ENCODE measurements at regions not wholly inside any gene's neighbourhood (a gene's known extent, or its start where the extent isn't known, plus 50 kb on each side); places are given as distances from the start of the nearest gene placed in this dataset.

DNA sequence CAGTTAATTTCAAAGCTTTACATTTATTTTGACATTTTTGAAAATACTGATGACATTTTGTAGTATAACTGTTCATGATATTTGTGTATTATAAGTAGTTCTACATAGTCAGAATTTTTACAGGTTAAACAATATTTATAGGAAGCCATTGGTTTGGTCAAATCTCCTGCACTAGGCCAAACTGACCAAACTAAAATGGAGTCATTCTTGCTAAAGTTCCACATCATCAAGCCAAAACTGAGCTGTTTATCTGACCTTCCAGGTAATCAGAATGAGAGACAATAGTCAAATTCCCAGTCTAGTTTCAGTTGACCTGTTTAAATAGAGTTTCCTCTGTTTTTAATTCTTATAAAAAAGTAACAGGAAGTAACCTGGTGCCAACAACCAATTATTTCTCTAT lies 253.3 kb upstream of the RGS18 start:
- no peaks in the 10 kb centered on the region for H3K79me2 ChIP-seq (ENCODE audit: insufficient read depth, low read depth, low read length)
- no peak overlapping the region for H3K4me3 ChIP-seq (ENCODE audit: low read depth, low read length, poor library complexity, severe bottlenecking)
- ChIA-PET CTCF (ENCODE audit: unreplicated experiment) (no interaction called here), POLR2A (interaction anchor here (0.7 kb wide), 1 partner anchor 251 kb away, joined by 3 read pairs; no protein-coding TSS in a partner anchor)
- no peak overlapping the region for H2AFZ ChIP-seq (ENCODE audit: low read length)
- H3K27ac ChIP-seq (ENCODE audit: low read depth, low read length, poor library complexity, severe bottlenecking): no peak overlapping the region
- no peak overlapping the region for H3K4me2 ChIP-seq (ENCODE audit: low read length)
- no peaks in the 10 kb centered on the region for H4K20me1 ChIP-seq (ENCODE audit: insufficient read depth, low read length)
- no peak for DNase-seq (ENCODE audit: low spot score)
- no peaks in the 10 kb centered on the region for H3K36me3 ChIP-seq (ENCODE audit: insufficient read depth, low read length)
- H3K4me1 ChIP-seq (ENCODE audit: insufficient read depth, low read length, poor library complexity, severe bottlenecking): no peaks in the 10 kb centered on the region
- BruUV-seq (replicated peaks): no TSS peak
- TF ChIP-seq, protein P1, sequence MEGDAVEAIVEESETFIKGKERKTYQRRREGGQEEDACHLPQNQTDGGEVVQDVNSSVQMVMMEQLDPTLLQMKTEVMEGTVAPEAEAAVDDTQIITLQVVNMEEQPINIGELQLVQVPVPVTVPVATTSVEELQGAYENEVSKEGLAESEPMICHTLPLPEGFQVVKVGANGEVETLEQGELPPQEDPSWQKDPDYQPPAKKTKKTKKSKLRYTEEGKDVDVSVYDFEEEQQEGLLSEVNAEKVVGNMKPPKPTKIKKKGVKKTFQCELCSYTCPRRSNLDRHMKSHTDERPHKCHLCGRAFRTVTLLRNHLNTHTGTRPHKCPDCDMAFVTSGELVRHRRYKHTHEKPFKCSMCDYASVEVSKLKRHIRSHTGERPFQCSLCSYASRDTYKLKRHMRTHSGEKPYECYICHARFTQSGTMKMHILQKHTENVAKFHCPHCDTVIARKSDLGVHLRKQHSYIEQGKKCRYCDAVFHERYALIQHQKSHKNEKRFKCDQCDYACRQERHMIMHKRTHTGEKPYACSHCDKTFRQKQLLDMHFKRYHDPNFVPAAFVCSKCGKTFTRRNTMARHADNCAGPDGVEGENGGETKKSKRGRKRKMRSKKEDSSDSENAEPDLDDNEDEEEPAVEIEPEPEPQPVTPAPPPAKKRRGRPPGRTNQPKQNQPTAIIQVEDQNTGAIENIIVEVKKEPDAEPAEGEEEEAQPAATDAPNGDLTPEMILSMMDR (conservative IDR thresholded peaks at IDR 0.05; ENCODE audit: low read length): no peak
- TF ChIP-seq EZH2phosphoT487 (IDR thresholded peaks at IDR 0.05; ENCODE audit: borderline replicate concordance, low read depth, low read length): no peak
- intact Hi-C loops (cut with micrococcal nuclease; ENCODE audit: unreplicated experiment): no loop called here
- H3K9me2 ChIP-seq (ENCODE audit: insufficient read depth, low read length): no peaks in the 10 kb centered on the region
- H3K9me3 ChIP-seq (ENCODE audit: low read length): no peaks in the 10 kb centered on the region

DNA sequence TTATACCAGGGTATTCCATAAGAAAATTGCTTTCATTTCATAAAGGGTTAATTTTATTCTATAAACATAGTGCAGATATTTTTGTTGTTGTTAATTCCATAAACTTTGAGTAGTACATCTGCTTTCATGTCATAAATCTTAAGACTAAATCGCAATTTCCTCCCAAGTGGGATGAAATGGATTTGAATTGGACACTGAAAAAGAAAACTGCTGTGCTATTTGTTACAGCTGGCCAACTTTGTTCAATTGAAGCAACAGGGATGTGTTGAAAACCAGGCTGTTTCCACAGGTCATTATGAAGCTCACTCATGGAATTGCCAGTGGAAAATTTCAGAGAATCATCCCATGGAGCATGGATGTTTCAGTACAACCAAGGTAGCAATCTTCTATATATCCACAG lies 252.5 kb upstream of the RGS18 start:
- DNase-seq (ENCODE audit: low spot score): no peak
- Histone ChIP-seq H3K9me3 (ENCODE audit: low read length) (no peaks in the 10 kb centered on the region), H4K20me1 (ENCODE audit: insufficient read depth, low read length) (no peaks in the 10 kb centered on the region), H3K4me3 (ENCODE audit: low read depth, low read length, poor library complexity, severe bottlenecking) (no peak overlapping the region), H3K9me2 (ENCODE audit: insufficient read depth, low read length) (no peaks in the 10 kb centered on the region), H3K79me2 (ENCODE audit: insufficient read depth, low read depth, low read length) (no peaks in the 10 kb centered on the region), H3K36me3 (ENCODE audit: insufficient read depth, low read length) (no peaks in the 10 kb centered on the region), H3K27ac (ENCODE audit: low read depth, low read length, poor library complexity, severe bottlenecking) (no peak overlapping the region), H3K4me2 (ENCODE audit: low read length) (no peak overlapping the region), H2AFZ (ENCODE audit: low read length) (no peak overlapping the region), H3K4me1 (ENCODE audit: insufficient read depth, low read length, poor library complexity, severe bottlenecking) (no peaks in the 10 kb centered on the region)
- no TSS peak for BruUV-seq (replicated peaks)
- intact Hi-C loops (cut with micrococcal nuclease; ENCODE audit: unreplicated experiment): no loop called here
- TF ChIP-seq EZH2phosphoT487 (IDR thresholded peaks at IDR 0.05; ENCODE audit: borderline replicate concordance, low read depth, low read length): no peak
- TF ChIP-seq, protein P1 (conservative IDR thresholded peaks at IDR 0.05; ENCODE audit: low read length): no peak
- CTCF ChIA-PET (ENCODE audit: unreplicated experiment): no interaction called here
- POLR2A ChIA-PET: interaction anchor here (0.7 kb wide), 1 partner anchor 252 kb away, joined by 3 read pairs; no protein-coding TSS in a partner anchor

DNA sequence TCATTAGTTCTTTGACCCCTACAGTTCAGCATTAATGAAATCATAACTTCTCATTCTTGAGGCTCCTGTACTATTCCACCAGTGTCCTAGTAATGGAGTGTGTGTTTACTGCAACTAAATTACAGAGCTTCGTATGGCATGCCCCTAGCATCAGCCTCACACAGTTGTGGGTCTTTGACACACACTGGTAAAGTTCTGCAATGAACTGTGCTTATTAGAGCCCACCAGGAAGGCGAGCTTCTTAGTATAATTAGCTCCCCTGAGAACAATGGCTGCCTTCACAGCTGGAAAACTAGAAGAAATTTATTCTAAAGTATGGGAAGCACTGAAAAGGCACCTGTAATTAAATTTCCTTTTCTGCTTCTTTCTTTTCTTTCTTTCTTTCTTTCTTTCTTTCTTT lies 251.1 kb upstream of the RGS18 start:
- Histone ChIP-seq H4K20me1 (ENCODE audit: insufficient read depth, low read length) (no peaks in the 10 kb centered on the region), H3K9me3 (ENCODE audit: low read length) (no peaks in the 10 kb centered on the region), H3K27ac (ENCODE audit: low read depth, low read length, poor library complexity, severe bottlenecking) (no peak overlapping the region), H2AFZ (ENCODE audit: low read length) (no peak overlapping the region), H3K4me2 (ENCODE audit: low read length) (no peak overlapping the region), H3K9me2 (ENCODE audit: insufficient read depth, low read length) (no peaks in the 10 kb centered on the region), H3K4me1 (ENCODE audit: insufficient read depth, low read length, poor library complexity, severe bottlenecking) (no peaks in the 10 kb centered on the region), H3K79me2 (ENCODE audit: insufficient read depth, low read depth, low read length) (no peaks in the 10 kb centered on the region), H3K36me3 (ENCODE audit: insufficient read depth, low read length) (no peaks in the 10 kb centered on the region), H3K4me3 (ENCODE audit: low read depth, low read length, poor library complexity, severe bottlenecking) (no peak overlapping the region)
- POLR2A ChIA-PET: interaction anchor here (0.5 kb wide), 1 partner anchor 198 kb away, joined by 3 read pairs; no protein-coding TSS in a partner anchor
- no TSS peak for BruUV-seq (replicated peaks)
- CTCF ChIA-PET (ENCODE audit: unreplicated experiment): no interaction called here
- intact Hi-C loops (cut with micrococcal nuclease; ENCODE audit: unreplicated experiment): no loop called here
- DNase-seq (ENCODE audit: low spot score): no peak
- TF ChIP-seq, protein P1 (conservative IDR thresholded peaks at IDR 0.05; ENCODE audit: low read length): no peak
- TF ChIP-seq EZH2phosphoT487 (IDR thresholded peaks at IDR 0.05; ENCODE audit: borderline replicate concordance, low read depth, low read length): no peak

Measured in OCI-LY7 (cell line).